Ovary (tissue), 7 donors: ENCODE measurements at regions not wholly inside any gene's neighbourhood (a gene's known extent, or its start where the extent isn't known, plus 50 kb on each side); places are given as distances from the start of the nearest gene placed in this dataset.

ENCODE experiments used
- DNase-seq, 5 donors: peaks; one replicate each; pipeline ENCODE4 v3.0.0-alpha.2; 2019 to 2020
- H3K27ac ChIP-seq, 2 donors: fragments of 200-600 bp; one replicate each; pipeline versions ENCODE4 v1.5.1 to v1.8.0; 2019 to 2022
- H3K27me3 ChIP-seq: fragments of 200-600 bp; one replicate; pipeline ENCODE4 v1.8.0; 2022
- H3K36me3 ChIP-seq: fragments of 200-600 bp; sonication (generic); one replicate; pipeline ENCODE4 v1.5.1; 2019
- H3K4me1 ChIP-seq: one replicate; pipeline ENCODE4 v1.8.1; 2013; ENCODE audit warnings: mild to moderate bottlenecking, moderate library complexity; ENCODE audit not compliant: insufficient read depth
- H3K4me3 ChIP-seq: fragments of 200-600 bp; sonication (generic); one replicate; pipeline ENCODE4 v1.5.1; 2017
- H3K9me3 ChIP-seq, 2 donors: fragments of 200-600 bp in 1 of 2; sonication (generic) in 1 of 2; one replicate each; pipeline versions ENCODE4 v1.5.1 to v1.8.1; 2013 to 2019; ENCODE audit warnings: mild to moderate bottlenecking in 1 of 2, moderate library complexity in 1 of 2
- CTCF ChIP-seq, 3 donors: fragments of 450-650 bp in 2 of 3; fragments of 200-600 bp in 1 of 3; IDR thresholded peaks; one replicate each; pipeline versions ENCODE4 v1.5.1 to v1.8.0; 2016 to 2022; ENCODE audit warnings: antibody characterized with exemption in 3 of 3, mild to moderate bottlenecking in 1 of 3
- EP300 ChIP-seq: sonication (generic); formaldehyde crosslinking; IDR thresholded peaks from one replicate; pipeline ENCODE4 v1.6.1; 2017; ENCODE audit warnings: antibody characterized with exemption
- POLR2A ChIP-seq: fragments of 450-650 bp; IDR thresholded peaks from one replicate; pipeline ENCODE4 v1.6.1; 2017; ENCODE audit warnings: antibody characterized with exemption, mild to moderate bottlenecking, moderate library complexity
- WGBS, 3 donors: extraction: QIAGEN DNeasy Blood & Tissue Kit in 1 of 3; methylation state at CpG; one replicate each; pipeline versions ENCODE4 v1.1.5 to v1.1.7; 2013 to 2017; 5-methylcytosine and 5-hydroxymethylcytosine counted together
- intact Hi-C, 4 donors: fragments of 100-400 bp; cut with DNase I; formaldehyde crosslinking; loops; one replicate each; pipeline versions ENCODE4 v1.11.0 to v1.15.1; 2022 to 2023
- donor health status: DM: no; HTN: no; CAD: no; lungs with moderate emphysema.
- donor health status: DM: no; HTN: no; CAD: no.
- donor health status: Bipolar disorder and iron deficiency.
- donor health status: DM: no; HTN: no; CAD: no.
- donor health status: DM: yes; HTN: yes; CAD: no.

GRCh38 chr17:73727941-73728340, 83.7 kb upstream of the SDK2 start:
- Histone ChIP-seq H3K9me3 (no peaks in the 10 kb centered on the region), H3K27ac (no peak overlapping the region), H3K4me1 (no peaks in the 10 kb centered on the region), H3K4me3 (no peak overlapping the region), H3K36me3 (no peaks in the 10 kb centered on the region), H3K27me3 (no peaks in the 10 kb centered on the region)
- WGBS, 3 donors, result 50 to 58% (median 57%) methylated on average over 8 of the region's 8 CpGs
- intact Hi-C loops, result no loop called here
- DNase-seq, result no peak
- TF ChIP-seq CTCF (IDR thresholded peaks at IDR 0.05), result no peak
- no peak for TF ChIP-seq EP300
- TF ChIP-seq POLR2A, result no peak

- no peak for DNase-seq
- WGBS, 3 donors, result 85 to 90% (median 89%) methylated on average over 6 of the region's 6 CpGs
- Histone ChIP-seq H3K4me3 (no peak overlapping the region), H3K27me3 (no peaks in the 10 kb centered on the region), H3K27ac (no peak overlapping the region), H3K4me1 (no peaks in the 10 kb centered on the region), H3K9me3 (no peaks in the 10 kb centered on the region), H3K36me3 (no peaks in the 10 kb centered on the region)
- intact Hi-C loops, result no loop called here
- TF ChIP-seq EP300 (no peak), POLR2A (no peak), CTCF (IDR thresholded peaks at IDR 0.05) (no peak)
Observed at GRCh38 chr17:73729101-73729500, 84.9 kb upstream of the SDK2 start.

GRCh38 chr17:73731733-73732132, 87.5 kb upstream of the SDK2 start:
- 34 to 47% (median 40%) methylated on average over 10 of the region's 10 CpGs for WGBS, 3 donors

GRCh38 chr17:73733517-73733916, 89.3 kb upstream of the SDK2 start:
- WGBS, 3 donors, result 42 to 59% (median 42%) methylated on average over 1 of the region's 1 CpG
- intact Hi-C loops, result no loop called here
- Histone ChIP-seq H3K4me1 (no peaks in the 10 kb centered on the region), H3K36me3 (no peaks in the 10 kb centered on the region), H3K27me3 (no peaks in the 10 kb centered on the region), H3K27ac (no peak overlapping the region), H3K9me3 (no peaks in the 10 kb centered on the region), H3K4me3 (no peak overlapping the region)
- no peak for DNase-seq
- TF ChIP-seq CTCF (IDR thresholded peaks at IDR 0.05), result no peak
- no peak for TF ChIP-seq POLR2A
- no peak for TF ChIP-seq EP300

More at GRCh38 chr17:73731733-73732132, 87.5 kb upstream of the SDK2 start:
- Histone ChIP-seq H3K9me3 (no peaks in the 10 kb centered on the region), H3K27me3 (no peaks in the 10 kb centered on the region), H3K4me1 (no peaks in the 10 kb centered on the region), H3K27ac (no peak overlapping the region), H3K4me3 (no peak overlapping the region), H3K36me3 (no peaks in the 10 kb centered on the region)
- no peak for DNase-seq
- intact Hi-C loops, result no loop called here
- TF ChIP-seq CTCF (IDR thresholded peaks at IDR 0.05), result no peak
- no peak for TF ChIP-seq EP300
- TF ChIP-seq POLR2A, result no peak

- no peak for DNase-seq
- Histone ChIP-seq H3K4me3 (no peak overlapping the region), H3K9me3 (no peaks in the 10 kb centered on the region), H3K36me3 (no peaks in the 10 kb centered on the region), H3K4me1 (no peaks in the 10 kb centered on the region), H3K27me3 (no peaks in the 10 kb centered on the region), H3K27ac (no peak overlapping the region)
- WGBS, 3 donors, result 65 to 80% (median 67%) methylated on average over 6 of the region's 6 CpGs
- no peak for TF ChIP-seq EP300
- TF ChIP-seq POLR2A, result no peak
- TF ChIP-seq CTCF (IDR thresholded peaks at IDR 0.05), result no peak
- intact Hi-C loops, result no loop called here
Observed at GRCh38 chr17:73735245-73735644, 91.0 kb upstream of the SDK2 start.
